ENCODE measurements at regions not wholly inside any gene's neighbourhood (a gene's known extent, or its start where the extent isn't known, plus 50 kb on each side); places are given as distances from the start of the nearest gene placed in this dataset.

- Histone ChIP-seq H2AFZ (ENCODE audit: control insufficient read depth, low read depth, low read length) (no peak overlapping the region), H3K4me1 (ENCODE audit: control insufficient read depth, insufficient read depth, low read length) (no peaks in the 10 kb centered on the region), H4K20me1 (ENCODE audit: control insufficient read depth, insufficient read depth) (no peaks in the 10 kb centered on the region), H3K4me3 (no peak overlapping the region), H3K27ac (ENCODE audit: control insufficient read depth, insufficient read depth) (no peak overlapping the region), H3K9me3 (replicated peaks; ENCODE audit: control insufficient read depth, insufficient read depth, low read length) (no peaks in the 10 kb centered on the region), H3K27me3 (replicated peaks in 1 of 2; ENCODE audit: control insufficient read depth in 2 of 2, insufficient read depth in 2 of 2, low read length in 1 of 2) (0 out of 4 replicates have a peak, but pooled peaks cover 0 to 3% of the 10 kb centered on the region in 2 experiments), H3K79me2 (ENCODE audit: control insufficient read depth, insufficient read depth, low read length) (no peaks in the 10 kb centered on the region), H3K36me3 (ENCODE audit: control insufficient read depth in 2 of 2, insufficient read depth in 2 of 2, low read length in 1 of 2) (no peaks in the 10 kb centered on the region), H3K9ac (ENCODE audit: control insufficient read depth, insufficient read depth, low read length) (no peak overlapping the region), H3K4me2 (ENCODE audit: control insufficient read depth, insufficient read depth) (no peak overlapping the region)
- TF ChIP-seq FOXM1 (IDR thresholded peaks at IDR 0.05; ENCODE audit: low read depth, low read length) = no peak
- no peak for TF ChIP-seq BRCA1 (IDR thresholded peaks at IDR 0.05; ENCODE audit: low read depth, low read length)
- TF ChIP-seq TAF1 (IDR thresholded peaks at IDR 0.05; ENCODE audit: borderline replicate concordance, low read depth, low read length) = no peak
- ChIA-PET POLR2A (no interaction called here), SMC1A (ENCODE audit: uncharacterized antibody, unreplicated experiment) (interaction anchor here (0.7 kb wide), 1 partner anchor 9 kb away, joined by 3 read pairs; no protein-coding TSS in a partner anchor), CTCF (no interaction called here), RAD21 (ENCODE audit: unreplicated experiment) (no interaction called here)
- intact Hi-C loops (cut with micrococcal nuclease; ENCODE audit: unreplicated experiment) (no loop called here), in situ Hi-C loops (cut with MboI) (no loop called here)
- WGBS (ENCODE audit: insufficient coverage, insufficient replicate concordance, low lambda C conversion rate, missing lambda C conversion rate) = 62% methylated on average over 5 of the region's 5 CpGs
- no peak for DNase-seq (ENCODE audit: low read depth, low spot score)
- no peak for ATAC-seq
- FAIRE-seq = no peak
- no TSS peak for BruUV-seq (replicated peaks)
Measured at GRCh38 chr16:14014284-14014625, 56.9 kb upstream of the MRTFB start.

DNA sequence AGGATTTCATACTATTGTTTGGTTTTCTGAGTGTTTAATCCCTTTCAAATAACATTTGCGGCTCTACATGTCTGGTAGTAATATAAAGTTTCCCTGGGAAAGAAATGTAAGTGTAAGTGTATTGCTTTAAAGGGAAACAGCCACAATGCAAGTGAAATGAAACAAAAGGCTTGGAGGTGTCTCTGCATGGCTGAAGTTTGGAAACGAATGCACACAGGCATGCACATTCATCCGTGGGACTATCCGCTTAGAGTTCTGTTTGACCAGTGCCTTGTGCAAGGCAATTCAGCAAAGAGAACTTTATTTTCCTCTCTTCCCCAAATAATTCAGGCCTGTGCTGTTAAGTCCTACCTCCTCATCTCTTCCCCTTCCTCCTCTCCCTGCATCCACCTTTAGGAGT lies 56.1 kb upstream of the MRTFB start:
- Histone ChIP-seq H3K9ac (ENCODE audit: control insufficient read depth, insufficient read depth, low read length) (no peak overlapping the region), H2AFZ (ENCODE audit: control insufficient read depth, low read depth, low read length) (no peak overlapping the region), H3K4me3 (no peak overlapping the region), H3K4me2 (ENCODE audit: control insufficient read depth, insufficient read depth) (no peak overlapping the region), H3K27me3 (replicated peaks in 1 of 2; ENCODE audit: control insufficient read depth in 2 of 2, insufficient read depth in 2 of 2, low read length in 1 of 2) (0 out of 4 replicates have a peak, but pooled peaks cover 0 to 3% of the 10 kb centered on the region in 2 experiments), H3K4me1 (ENCODE audit: control insufficient read depth, insufficient read depth, low read length) (no peaks in the 10 kb centered on the region), H4K20me1 (ENCODE audit: control insufficient read depth, insufficient read depth) (no peaks in the 10 kb centered on the region), H3K9me3 (replicated peaks; ENCODE audit: control insufficient read depth, insufficient read depth, low read length) (no peaks in the 10 kb centered on the region), H3K79me2 (ENCODE audit: control insufficient read depth, insufficient read depth, low read length) (no peaks in the 10 kb centered on the region), H3K36me3 (ENCODE audit: control insufficient read depth in 2 of 2, insufficient read depth in 2 of 2, low read length in 1 of 2) (no peaks in the 10 kb centered on the region), H3K27ac (ENCODE audit: control insufficient read depth, insufficient read depth) (no peak overlapping the region)
- no TSS peak for BruUV-seq (replicated peaks)
- in situ Hi-C loops (cut with MboI) = no loop called here
- WGBS (ENCODE audit: insufficient coverage, insufficient replicate concordance, low lambda C conversion rate, missing lambda C conversion rate) = 68% methylated on average over 4 of the region's 4 CpGs
- SMC1A ChIA-PET (ENCODE audit: uncharacterized antibody, unreplicated experiment) = interaction anchor here (0.7 to 1.0 kb wide), 2 partner anchors 10 to 51 kb away, joined by 3 read pairs; no protein-coding TSS in a partner anchor
- RAD21 ChIA-PET (ENCODE audit: unreplicated experiment) = interaction anchor here (0.7 kb wide), 1 partner anchor 10 kb away, joined by 3 read pairs; no protein-coding TSS in a partner anchor
- ATAC-seq = no peak
- intact Hi-C loops (cut with micrococcal nuclease; ENCODE audit: unreplicated experiment) = no loop called here
- POLR2A ChIA-PET = no interaction called here
- no peak for FAIRE-seq
- CTCF ChIA-PET = no interaction called here
- DNase-seq (ENCODE audit: low read depth, low spot score) = no peak
- TF ChIP-seq SUPT20H (IDR thresholded peaks at IDR 0.05; ENCODE audit: borderline replicate concordance, control insufficient read depth, low read depth, low read length) = no peak
- TF ChIP-seq SMAD5 (IDR thresholded peaks at IDR 0.05; ENCODE audit: low read depth) = no peak
- no peak for TF ChIP-seq GABPA (IDR thresholded peaks at IDR 0.05; ENCODE audit: low read depth)
- no peak for TF ChIP-seq ZBED1 (IDR thresholded peaks at IDR 0.05; ENCODE audit: borderline replicate concordance)
- no peak for TF ChIP-seq CBX5 (IDR thresholded peaks at IDR 0.05; ENCODE audit: low read depth)
- TF ChIP-seq GATAD2B (conservative IDR thresholded peaks at IDR 0.05; ENCODE audit: low read depth) = no peak
- no peak for TF ChIP-seq STAT3 (IDR thresholded peaks at IDR 0.05; ENCODE audit: low read depth, low read length)
- no peak for TF ChIP-seq ZNF24 (IDR thresholded peaks at IDR 0.05)
- TF ChIP-seq CEBPZ (IDR thresholded peaks at IDR 0.05; ENCODE audit: low read depth, low read length) = no peak
- no peak for TF ChIP-seq HDAC2 (IDR thresholded peaks at IDR 0.05)
